Osteoblast (primary cell): ENCODE measurements at regions not wholly inside any gene's neighbourhood (a gene's known extent, or its start where the extent isn't known, plus 50 kb on each side); places are given as distances from the start of the nearest gene placed in this dataset.
A peak's percentile ranks its signal among the peaks of the same experiment; 100 is the strongest.

Experiments used
- DNase-seq: peaks from one replicate; pipeline ENCODE4 v3.0.0; 2011; ENCODE audit warnings: low spot score, mixed read lengths; ENCODE audit not compliant: insufficient read length; ENCODE audit errors: missing footprints
- H2AFZ ChIP-seq: 2 replicates; pipeline ENCODE4 v1.6.0; 2011; ENCODE audit warnings: mild to moderate bottlenecking, low read length
- H3K27ac ChIP-seq: 2 replicates; pipeline ENCODE4 v1.5.1; 2011; ENCODE audit warnings: mild to moderate bottlenecking, low read depth, low read length, moderate library complexity
- H3K27me3 ChIP-seq: 2 replicates; pipeline ENCODE4 v1.6.0; 2012; ENCODE audit warnings: mild to moderate bottlenecking, control low read depth, inconsistent platforms, low read length, moderate library complexity; ENCODE audit not compliant: insufficient read depth
- H3K36me3 ChIP-seq: 2 replicates; pipeline ENCODE4 v1.5.1; 2011; ENCODE audit warnings: mild to moderate bottlenecking, low read length, control low read depth, moderate library complexity; ENCODE audit not compliant: insufficient read depth
- H3K4me1 ChIP-seq: 2 replicates; pipeline ENCODE4 v1.5.1; 2011; ENCODE audit warnings: mild to moderate bottlenecking, low read length, control low read depth, moderate library complexity; ENCODE audit not compliant: insufficient read depth
- H3K4me2 ChIP-seq: 2 replicates; pipeline ENCODE4 v1.6.0; 2011; ENCODE audit warnings: mild to moderate bottlenecking, low read length; ENCODE audit not compliant: insufficient read depth
- H3K4me3 ChIP-seq: fragments of 200-600 bp; sonication (generic); 3 replicates; pipeline ENCODE4 v1.5.1; 2012; ENCODE audit warnings: mild to moderate bottlenecking, low read length, inconsistent platforms; ENCODE audit not compliant: insufficient read depth
- H3K79me2 ChIP-seq: 2 replicates; pipeline ENCODE4 v1.6.0; 2012; ENCODE audit warnings: mild to moderate bottlenecking, low read length, control low read depth, inconsistent platforms; ENCODE audit not compliant: insufficient read depth
- H3K9me3 ChIP-seq: 2 replicates; pipeline ENCODE4 v1.5.1; 2011; ENCODE audit warnings: low read depth, low read length, control low read depth
- H4K20me1 ChIP-seq: 2 replicates; pipeline ENCODE4 v1.6.0; 2012; ENCODE audit warnings: mild to moderate bottlenecking, low read length, control low read depth; ENCODE audit not compliant: insufficient read depth
- TF ChIP-seq, protein P1 (sequence below): IDR thresholded peaks from 2 replicates; pipeline ENCODE4 v1.5.1; 2011; ENCODE audit warnings: mild to moderate bottlenecking, low read depth, low read length, moderate library complexity; ENCODE audit errors: extremely low read depth

DNA sequence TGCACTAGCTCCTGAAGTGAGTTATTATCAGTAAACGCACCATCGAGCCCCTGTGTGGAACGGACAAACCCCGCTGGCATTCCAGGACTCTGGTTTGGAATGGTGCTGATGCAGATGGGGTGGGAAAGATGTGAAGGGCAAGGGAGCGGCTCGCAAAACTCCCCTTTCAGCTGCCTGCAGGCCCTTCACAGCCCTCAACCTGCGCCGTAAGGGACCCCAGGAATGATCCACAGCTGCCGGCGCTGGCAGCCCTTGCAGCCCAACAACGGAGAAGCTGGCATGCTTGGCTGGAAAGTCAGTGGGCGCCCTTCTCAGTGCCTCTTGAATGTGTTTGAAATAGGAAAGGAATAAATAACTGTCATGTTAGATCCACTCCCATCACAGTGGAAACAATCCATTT lies 1445.5 kb downstream of the BRD1 start:
- TF ChIP-seq, protein P1, sequence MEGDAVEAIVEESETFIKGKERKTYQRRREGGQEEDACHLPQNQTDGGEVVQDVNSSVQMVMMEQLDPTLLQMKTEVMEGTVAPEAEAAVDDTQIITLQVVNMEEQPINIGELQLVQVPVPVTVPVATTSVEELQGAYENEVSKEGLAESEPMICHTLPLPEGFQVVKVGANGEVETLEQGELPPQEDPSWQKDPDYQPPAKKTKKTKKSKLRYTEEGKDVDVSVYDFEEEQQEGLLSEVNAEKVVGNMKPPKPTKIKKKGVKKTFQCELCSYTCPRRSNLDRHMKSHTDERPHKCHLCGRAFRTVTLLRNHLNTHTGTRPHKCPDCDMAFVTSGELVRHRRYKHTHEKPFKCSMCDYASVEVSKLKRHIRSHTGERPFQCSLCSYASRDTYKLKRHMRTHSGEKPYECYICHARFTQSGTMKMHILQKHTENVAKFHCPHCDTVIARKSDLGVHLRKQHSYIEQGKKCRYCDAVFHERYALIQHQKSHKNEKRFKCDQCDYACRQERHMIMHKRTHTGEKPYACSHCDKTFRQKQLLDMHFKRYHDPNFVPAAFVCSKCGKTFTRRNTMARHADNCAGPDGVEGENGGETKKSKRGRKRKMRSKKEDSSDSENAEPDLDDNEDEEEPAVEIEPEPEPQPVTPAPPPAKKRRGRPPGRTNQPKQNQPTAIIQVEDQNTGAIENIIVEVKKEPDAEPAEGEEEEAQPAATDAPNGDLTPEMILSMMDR = no peak
- Histone ChIP-seq H3K4me3 (no peak overlapping the region), H3K9me3 (no peaks in the 10 kb centered on the region), H2AFZ (no peak overlapping the region), H3K27ac (no peak overlapping the region), H3K4me1 (no peaks in the 10 kb centered on the region), H3K36me3 (no peaks in the 10 kb centered on the region), H3K79me2 (no peaks in the 10 kb centered on the region), H3K27me3 (no peaks in the 10 kb centered on the region), H3K4me2 (no peak overlapping the region), H4K20me1 (no peaks in the 10 kb centered on the region)
- no peak for DNase-seq

DNA sequence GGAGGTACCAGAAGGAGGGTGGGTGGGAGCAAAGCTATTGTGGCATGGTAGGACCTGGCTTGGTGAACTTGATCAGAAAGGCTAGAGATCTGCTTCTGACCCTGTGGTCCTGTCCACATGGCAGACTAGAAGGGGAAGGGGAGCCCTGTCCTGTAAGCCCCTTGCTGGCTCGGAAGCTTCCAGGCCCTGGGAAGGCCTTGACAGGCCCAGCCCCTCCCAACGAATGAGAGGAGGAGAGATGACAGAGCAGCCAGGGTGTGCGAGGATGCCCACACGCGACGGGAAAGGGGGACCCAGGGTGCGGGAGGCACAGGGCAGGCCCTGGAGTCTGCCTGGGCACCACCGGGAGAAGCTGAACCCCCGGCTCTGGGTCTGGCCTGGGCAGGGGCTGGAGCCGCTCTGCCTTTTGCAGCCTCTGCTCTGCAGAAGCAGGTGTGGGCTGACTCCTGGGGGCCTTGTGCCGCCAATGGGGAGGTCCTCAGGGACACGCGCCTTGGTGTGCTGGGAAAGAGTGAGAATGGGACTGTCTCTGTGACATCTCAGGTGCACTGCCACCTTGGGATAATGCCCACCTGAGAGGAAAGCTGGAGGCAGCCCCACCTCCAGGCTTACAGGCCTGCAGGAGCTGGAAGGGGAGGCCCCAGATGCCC lies 1447.5 kb downstream of the BRD1 start:
- Histone ChIP-seq H3K4me1 (no peaks in the 10 kb centered on the region), H2AFZ (no peak overlapping the region), H3K27ac (no peak overlapping the region), H3K79me2 (no peaks in the 10 kb centered on the region), H4K20me1 (no peaks in the 10 kb centered on the region), H3K36me3 (no peaks in the 10 kb centered on the region), H3K9me3 (no peaks in the 10 kb centered on the region), H3K27me3 (no peaks in the 10 kb centered on the region), H3K4me3 (no peak overlapping the region), H3K4me2 (no peak overlapping the region)
- DNase-seq = peak; percentile 68
- TF ChIP-seq, protein P1 = no peak

DNA sequence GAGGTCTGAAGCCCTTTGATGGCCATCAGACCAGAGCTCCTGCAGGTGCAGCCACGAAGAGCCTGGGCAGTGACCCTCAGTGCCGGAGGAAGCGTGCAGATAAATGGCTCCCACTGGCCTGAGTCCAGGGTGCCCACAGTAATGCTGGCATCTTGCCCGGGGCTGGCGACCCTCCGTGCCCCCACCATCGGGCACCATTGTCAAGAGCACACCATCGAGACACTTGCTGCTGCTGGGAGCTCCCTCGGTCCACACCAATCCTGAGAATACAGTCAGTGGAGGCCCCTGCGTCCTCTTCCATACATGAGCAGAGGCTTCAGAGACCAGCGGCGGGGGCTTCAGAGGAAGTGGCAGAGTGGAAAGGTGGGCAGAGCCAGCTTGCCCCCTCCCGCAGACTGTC lies 1448.3 kb downstream of the BRD1 start:
- Histone ChIP-seq H2AFZ (no peak overlapping the region), H3K79me2 (no peaks in the 10 kb centered on the region), H3K4me3 (no peak overlapping the region), H3K27ac (no peak overlapping the region), H3K9me3 (no peaks in the 10 kb centered on the region), H3K4me2 (no peak overlapping the region), H3K27me3 (no peaks in the 10 kb centered on the region), H3K4me1 (no peaks in the 10 kb centered on the region), H3K36me3 (no peaks in the 10 kb centered on the region), H4K20me1 (no peaks in the 10 kb centered on the region)
- DNase-seq = no peak
- TF ChIP-seq, protein P1 = no peak

DNA sequence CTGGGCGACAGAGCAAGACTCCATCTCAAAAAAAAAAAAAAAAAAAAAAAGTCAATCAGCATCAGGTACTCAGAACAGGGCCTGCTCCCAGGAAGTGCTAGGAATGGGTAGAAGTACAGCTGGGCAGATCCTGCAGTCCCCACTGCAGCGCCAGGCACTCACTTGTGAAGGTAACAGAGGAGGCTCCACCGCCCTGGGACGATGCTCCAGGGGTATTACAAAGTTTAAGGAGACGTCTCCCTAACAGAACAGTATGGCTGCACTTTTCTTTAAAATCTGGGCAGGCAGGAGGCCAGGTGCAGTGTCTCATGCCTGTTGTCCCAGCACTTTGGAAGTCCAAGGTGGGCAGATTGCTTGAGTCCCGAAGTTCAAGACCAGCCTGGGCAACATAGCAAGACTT lies 1449.0 kb downstream of the BRD1 start:
- no peaks in the 10 kb centered on the region for H3K9me3 ChIP-seq
- H3K79me2 ChIP-seq = no peaks in the 10 kb centered on the region
- no peaks in the 10 kb centered on the region for H3K27me3 ChIP-seq
- no peaks in the 10 kb centered on the region for H3K36me3 ChIP-seq
- no peak for DNase-seq
- no peak overlapping the region for H3K4me3 ChIP-seq
- no peak overlapping the region for H2AFZ ChIP-seq
- TF ChIP-seq, protein P1 = no peak
- no peaks in the 10 kb centered on the region for H4K20me1 ChIP-seq
- no peaks in the 10 kb centered on the region for H3K4me1 ChIP-seq
- no peak overlapping the region for H3K27ac ChIP-seq
- H3K4me2 ChIP-seq = no peak overlapping the region
